Ovary (tissue), 3 donors: ENCODE measurements at regions not wholly inside any gene's neighbourhood (a gene's known extent, or its start where the extent isn't known, plus 50 kb on each side); places are given as distances from the start of the nearest gene placed in this dataset.

Experiments used
- CTCF ChIP-seq, 3 donors: fragments of 450-650 bp in 2 of 3; fragments of 200-600 bp in 1 of 3; IDR thresholded peaks; one replicate each; pipeline versions ENCODE4 v1.5.1 to v1.8.0; 2016 to 2022; ENCODE audit warnings: antibody characterized with exemption in 3 of 3, mild to moderate bottlenecking in 1 of 3
- POLR2A ChIP-seq: fragments of 450-650 bp; IDR thresholded peaks from one replicate; pipeline ENCODE4 v1.6.1; 2017; ENCODE audit warnings: antibody characterized with exemption, mild to moderate bottlenecking, moderate library complexity
- donor health status: DM: no; HTN: no; CAD: no.

- TF ChIP-seq POLR2A = no peak
- TF ChIP-seq CTCF (IDR thresholded peaks at IDR 0.05) = no peak
Measured at GRCh38 chr15:62988701-62989100, 53.8 kb upstream of the TPM1 start.
